ENCODE measurements at regions not wholly inside any gene's neighbourhood (a gene's known extent, or its start where the extent isn't known, plus 50 kb on each side); places are given as distances from the start of the nearest gene placed in this dataset.

GRCh38 chr6:166021429-166021828, 146.2 kb downstream of the TBXT start:
- no peak for DNase-seq (ENCODE audit: low spot score)
- no peak overlapping the region for H3K27ac ChIP-seq
- intact Hi-C loops (cut with DNase I) = no loop called here
- WGBS = 84% methylated on average over 3 of the region's 3 CpGs
- H3K9me3 ChIP-seq = no peaks in the 10 kb centered on the region
- H3K4me1 ChIP-seq (replicated peaks) = no peaks in the 10 kb centered on the region
- TF ChIP-seq POLR2AphosphoS5 (IDR thresholded peaks at IDR 0.05) (no peak), CTCF (IDR thresholded peaks at IDR 0.05) (no peak), POLR2A (IDR thresholded peaks at IDR 0.05) (no peak)
- no peaks in the 10 kb centered on the region for H3K36me3 ChIP-seq
- no peak overlapping the region for H3K4me3 ChIP-seq
- peaks cover 3% of the 10 kb centered on the region for H3K27me3 ChIP-seq (replicated peaks; ENCODE audit: insufficient read depth)

GRCh38 chr6:166019214-166019613, 148.4 kb downstream of the TBXT start:
- DNase-seq (ENCODE audit: low spot score) = no peak
- Histone ChIP-seq H3K27ac (no peak overlapping the region), H3K4me3 (no peak overlapping the region), H3K4me1 (replicated peaks) (no peaks in the 10 kb centered on the region), H3K9me3 (no peaks in the 10 kb centered on the region), H3K27me3 (replicated peaks; ENCODE audit: insufficient read depth) (no peaks in the 10 kb centered on the region), H3K36me3 (no peaks in the 10 kb centered on the region)
- WGBS = 80% methylated on average over 6 of the region's 6 CpGs
- intact Hi-C loops (cut with DNase I) = no loop called here
- TF ChIP-seq POLR2A (IDR thresholded peaks at IDR 0.05) = no peak
- no peak for TF ChIP-seq POLR2AphosphoS5 (IDR thresholded peaks at IDR 0.05)
- no peak for TF ChIP-seq CTCF (IDR thresholded peaks at IDR 0.05)

GRCh38 chr6:166017032-166017635, 150.5 kb downstream of the TBXT start:
- TF ChIP-seq CTCF (IDR thresholded peaks at IDR 0.05) (no peak), POLR2AphosphoS5 (IDR thresholded peaks at IDR 0.05) (no peak), POLR2A (IDR thresholded peaks at IDR 0.05) (no peak)
- no peaks in the 10 kb centered on the region for H3K27me3 ChIP-seq (replicated peaks; ENCODE audit: insufficient read depth)
- H3K36me3 ChIP-seq = no peaks in the 10 kb centered on the region
- H3K27ac ChIP-seq = no peak overlapping the region
- intact Hi-C loops (cut with DNase I) = no loop called here
- no peaks in the 10 kb centered on the region for H3K4me1 ChIP-seq (replicated peaks)
- no peak for DNase-seq (ENCODE audit: low spot score)
- H3K4me3 ChIP-seq = no peak overlapping the region
- 57% methylated on average over 1 of the region's 1 CpG for WGBS
- no peaks in the 10 kb centered on the region for H3K9me3 ChIP-seq

- no peak for DNase-seq (ENCODE audit: low spot score)
- 67% methylated on average over 5 of the region's 5 CpGs for WGBS
- TF ChIP-seq POLR2A (IDR thresholded peaks at IDR 0.05) = no peak
- TF ChIP-seq POLR2AphosphoS5 (IDR thresholded peaks at IDR 0.05) = no peak
- TF ChIP-seq CTCF (IDR thresholded peaks at IDR 0.05) = no peak
- intact Hi-C loops (cut with DNase I) = no loop called here
- H3K27ac ChIP-seq = no peak overlapping the region
- H3K4me1 ChIP-seq (replicated peaks) = no peaks in the 10 kb centered on the region
- no peaks in the 10 kb centered on the region for H3K36me3 ChIP-seq
- no peak overlapping the region for H3K4me3 ChIP-seq
- H3K27me3 ChIP-seq (replicated peaks; ENCODE audit: insufficient read depth) = peaks cover 6% of the 10 kb centered on the region
- no peaks in the 10 kb centered on the region for H3K9me3 ChIP-seq
These were observed 152.7 kb downstream of the TBXT start for GRCh38 chr6:166014966-166015365.

- H3K4me3 ChIP-seq = no peak overlapping the region
- intact Hi-C loops (cut with DNase I) = no loop called here
- no peaks in the 10 kb centered on the region for H3K36me3 ChIP-seq
- no peaks in the 10 kb centered on the region for H3K4me1 ChIP-seq (replicated peaks)
- no peaks in the 10 kb centered on the region for H3K9me3 ChIP-seq
- H3K27ac ChIP-seq = no peak overlapping the region
- no peak for TF ChIP-seq CTCF (IDR thresholded peaks at IDR 0.05)
- no peak for TF ChIP-seq POLR2AphosphoS5 (IDR thresholded peaks at IDR 0.05)
- TF ChIP-seq POLR2A (IDR thresholded peaks at IDR 0.05) = no peak
- peaks cover 31% of the 10 kb centered on the region for H3K27me3 ChIP-seq (replicated peaks; ENCODE audit: insufficient read depth)
- no peak for DNase-seq (ENCODE audit: low spot score)
- WGBS = 46% methylated on average over 11 of the region's 11 CpGs
These were observed 157.3 kb downstream of the TBXT start for GRCh38 chr6:166010136-166010960.

All from prostate gland (tissue), 2 donors.